HG03066 (cell line): ENCODE measurements at regions not wholly inside any gene's neighbourhood (a gene's known extent, or its start where the extent isn't known, plus 50 kb on each side); places are given as distances from the start of the nearest gene placed in this dataset.

Experiments
- ATAC-seq: cut with Tn5 transposase; IDR thresholded peaks from one replicate; pipeline ENCODE4 v1.9.1; 2021; ENCODE audit warnings: low read depth; ENCODE audit not compliant: unreplicated experiment

DNA sequence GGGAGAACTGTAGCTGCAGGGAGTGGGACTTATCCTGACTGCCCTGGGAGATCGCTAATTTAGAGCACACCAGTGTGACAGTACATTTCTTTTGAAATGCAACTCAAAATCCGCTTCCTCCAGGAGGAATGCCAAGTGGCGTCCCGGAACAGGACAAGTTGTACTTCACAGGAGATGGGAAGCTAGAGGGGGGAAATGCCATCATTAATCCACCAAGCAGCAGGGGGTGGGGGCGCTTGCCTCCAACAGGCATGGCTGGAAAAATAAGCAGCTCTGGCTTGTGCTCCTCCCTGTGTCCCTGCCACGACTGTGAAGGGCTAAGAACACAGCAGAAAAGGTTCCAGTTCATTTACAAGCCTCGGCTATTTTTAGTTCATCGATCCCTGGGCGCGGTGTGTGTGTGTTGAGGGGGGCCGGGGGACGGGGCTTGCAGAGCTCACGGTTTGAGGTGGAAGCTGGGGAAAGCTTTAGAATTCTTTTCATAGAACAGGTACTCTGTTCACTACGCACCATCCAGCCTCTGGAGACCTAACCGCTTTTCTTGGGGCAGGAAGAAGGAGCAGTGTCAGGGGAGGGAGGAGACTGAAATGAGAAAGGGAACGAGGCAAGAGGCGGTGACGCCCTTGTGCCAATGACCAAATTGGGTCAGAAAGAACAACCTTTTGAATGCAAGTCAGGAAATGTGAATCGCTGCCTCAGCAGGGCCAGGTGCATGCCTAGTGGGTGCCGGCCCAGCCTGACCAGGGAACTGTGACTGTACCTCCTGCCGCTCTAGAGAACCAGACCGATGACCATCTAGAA is 51.8 kb upstream of the DGKG start:
- peak; percentile 60 for ATAC-seq

- ATAC-seq: no peak
Observed at GRCh38 chr3:186411994-186412393, 50.0 kb upstream of the DGKG start.
